CD4-positive, alpha-beta T cell treated with Interferon alpha-2 for 1 hour (primary cell): ENCODE measurements at regions not wholly inside any gene's neighbourhood (a gene's known extent, or its start where the extent isn't known, plus 50 kb on each side); places are given as distances from the start of the nearest gene placed in this dataset.

Experiments used
- DNase-seq, 2 donors: peaks; one replicate each; pipeline ENCODE4 v3.0.0-alpha.2; 2020 to 2022

GRCh38 chr1:5595531-5596170 lies 396.6 kb downstream of the NPHP4 start:
- DNase-seq: no peak

GRCh38 chr1:5594056-5594956 lies 397.9 kb downstream of the NPHP4 start:
- DNase-seq: no peak

- no peak for DNase-seq
Measured at GRCh38 chr1:5590717-5591116, 401.5 kb downstream of the NPHP4 start.

GRCh38 chr1:5586629-5587028 lies 405.6 kb downstream of the NPHP4 start:
- no peak for DNase-seq

- DNase-seq: no peak
Measured at GRCh38 chr1:5585256-5585655, 407.0 kb downstream of the NPHP4 start.

- no peak for DNase-seq
Measured at GRCh38 chr1:5580926-5581325, 411.3 kb downstream of the NPHP4 start.

- DNase-seq: no peak
Measured at GRCh38 chr1:5579966-5580365, 412.3 kb downstream of the NPHP4 start.

GRCh38 chr1:5578690-5579089 lies 413.5 kb downstream of the NPHP4 start:
- no peak for DNase-seq

- no peak for DNase-seq
Measured at GRCh38 chr1:5577255-5578040, 414.8 kb downstream of the NPHP4 start.

GRCh38 chr1:5576673-5577065 lies 415.6 kb downstream of the NPHP4 start:
- DNase-seq: no peak

GRCh38 chr1:5576011-5576672 lies 416.1 kb downstream of the NPHP4 start:
- no peak for DNase-seq

GRCh38 chr1:5575396-5575940 lies 416.8 kb downstream of the NPHP4 start:
- no peak for DNase-seq

GRCh38 chr1:5574641-5575040 lies 417.6 kb downstream of the NPHP4 start:
- no peak for DNase-seq

GRCh38 chr1:5572794-5573193 lies 419.4 kb downstream of the NPHP4 start:
- no peak for DNase-seq

- no peak for DNase-seq
Measured at GRCh38 chr1:5571861-5572401, 420.3 kb downstream of the NPHP4 start.

GRCh38 chr1:5571438-5571837 lies 420.8 kb downstream of the NPHP4 start:
- no peak for DNase-seq

- no peak for DNase-seq
Measured at GRCh38 chr1:5570931-5571330, 421.3 kb downstream of the NPHP4 start.

GRCh38 chr1:5568321-5568720 lies 423.9 kb downstream of the NPHP4 start:
- DNase-seq: no peak

- no peak for DNase-seq
Measured at GRCh38 chr1:5567839-5568238, 424.4 kb downstream of the NPHP4 start.

GRCh38 chr1:5566924-5567323 lies 425.3 kb downstream of the NPHP4 start:
- no peak for DNase-seq

GRCh38 chr1:5565281-5566125 lies 426.7 kb downstream of the NPHP4 start:
- no peak for DNase-seq
